HL-60/S4 (cell line): ENCODE measurements at regions not wholly inside any gene's neighbourhood (a gene's known extent, or its start where the extent isn't known, plus 50 kb on each side); places are given as distances from the start of the nearest gene placed in this dataset.

Experiments
- in situ Hi-C: fragments of 300-500 bp; cut with MboI; formaldehyde crosslinking; loops from 2 replicates; pipeline ENCODE4 v1.14.3; 2022; ENCODE audit warnings: low sequenced_read_pairs

DNA sequence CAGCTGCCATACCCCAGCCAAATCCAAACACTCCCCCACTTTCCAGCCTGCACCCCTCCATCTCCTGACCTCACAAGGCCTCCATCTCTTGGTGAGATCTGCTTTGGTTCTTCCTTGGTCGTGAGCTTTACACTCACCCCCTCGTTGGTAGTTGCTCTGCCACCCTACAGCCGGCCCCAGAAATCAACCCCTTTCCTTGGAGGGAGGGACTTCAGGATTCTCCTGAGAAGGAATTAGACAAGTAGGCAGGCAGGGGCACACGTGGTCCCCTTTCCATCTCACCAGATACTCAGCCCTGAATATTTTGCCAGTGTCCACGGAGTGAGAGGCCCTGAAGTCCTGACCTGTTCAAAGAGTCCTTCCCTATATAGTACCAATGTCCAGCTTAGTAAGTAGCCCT is 120.0 kb upstream of the PWP1 start:
- in situ Hi-C loops, result no loop called here

DNA sequence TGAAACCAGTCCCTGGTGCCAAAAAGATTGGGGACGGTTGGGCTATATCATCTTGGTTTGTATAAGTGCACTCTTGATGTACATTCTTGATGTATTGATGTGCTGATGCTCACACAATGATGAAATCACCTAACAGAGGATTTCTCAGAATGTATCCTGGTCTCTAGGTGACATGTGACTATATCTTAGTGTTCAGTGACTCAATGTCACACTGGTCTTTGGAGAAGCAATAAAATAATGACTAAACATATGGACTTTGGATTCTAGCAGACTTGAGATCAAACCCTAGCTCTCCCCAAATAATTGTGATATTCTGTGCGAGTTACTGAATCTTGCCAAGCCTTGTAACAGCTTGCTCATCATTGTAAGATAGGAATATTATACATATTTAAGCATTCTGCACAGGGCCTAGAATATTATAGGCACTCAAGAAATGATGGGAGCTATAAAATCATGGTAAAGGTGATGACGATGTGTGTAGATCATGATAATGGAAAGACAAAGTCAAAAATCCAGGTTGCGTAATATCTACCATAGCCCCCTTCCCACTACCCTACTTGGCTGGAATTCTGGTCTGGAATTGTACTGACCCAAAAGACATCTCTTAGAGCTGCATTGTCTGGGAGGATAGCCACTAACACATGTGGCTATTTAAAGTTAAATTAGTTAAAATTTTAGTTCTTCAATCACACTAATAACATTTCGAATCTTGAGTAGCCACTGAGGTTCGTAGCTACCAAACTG is 117.6 kb upstream of the PWP1 start:
- in situ Hi-C loops, result no loop called here

DNA sequence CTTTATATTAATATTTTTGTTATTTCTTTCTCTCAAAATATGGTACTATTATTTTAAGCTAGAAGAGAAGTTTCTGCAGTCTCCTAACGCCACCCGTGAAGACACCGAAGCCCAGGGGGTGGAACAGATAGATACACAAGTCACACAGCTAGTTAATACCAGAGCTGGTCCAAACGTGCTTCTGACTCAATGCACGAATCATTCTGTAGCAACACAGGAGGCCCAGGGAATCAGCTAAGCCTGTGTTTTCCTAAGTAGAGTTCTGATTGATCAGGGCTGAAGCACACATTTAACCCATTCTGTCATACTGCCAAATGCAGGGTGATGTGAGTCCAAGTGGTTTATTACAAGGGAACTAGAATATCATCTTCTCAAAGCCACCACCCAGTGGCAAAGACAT is 116.9 kb upstream of the PWP1 start:
- in situ Hi-C loops, result no loop called here

DNA sequence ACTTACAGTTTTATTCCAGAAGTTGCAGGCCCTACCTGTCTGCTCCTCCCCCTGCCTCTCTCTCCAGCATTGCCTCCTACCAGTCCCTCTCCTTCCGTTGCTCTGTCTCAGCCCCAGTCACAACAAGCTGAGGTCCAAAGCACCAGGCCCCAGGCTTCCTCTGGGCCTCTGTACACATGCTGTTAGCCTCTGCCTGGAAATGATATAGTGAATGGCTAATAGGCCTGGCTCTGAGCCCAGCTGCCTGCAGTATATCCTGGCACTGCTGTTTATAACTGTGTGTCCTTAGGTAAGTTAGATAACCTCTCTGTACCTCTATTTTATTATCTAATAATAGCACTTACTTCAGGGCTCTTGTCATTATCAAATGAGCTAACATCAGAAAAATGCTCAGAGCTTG is 114.9 kb upstream of the PWP1 start:
- in situ Hi-C loops, result no loop called here

DNA sequence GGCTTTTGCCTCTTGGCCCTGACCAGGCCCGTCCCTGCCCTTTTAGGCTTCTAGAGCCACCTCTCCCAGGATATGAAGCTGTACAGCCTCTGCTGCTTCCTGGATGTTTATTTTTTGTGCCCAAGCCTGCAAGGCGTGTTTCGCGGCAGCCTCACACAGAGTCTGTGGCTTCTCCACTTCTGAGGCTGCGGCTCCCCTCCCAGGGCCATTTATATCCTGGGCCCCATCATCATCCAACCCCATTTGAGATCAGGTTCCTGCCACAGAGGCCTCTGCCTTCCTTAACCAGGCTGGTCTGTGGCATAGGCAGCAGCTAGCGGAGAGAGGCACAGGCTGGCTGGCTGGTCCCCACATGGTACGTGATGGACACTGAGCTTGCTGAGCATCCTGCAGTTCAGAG is 114.1 kb upstream of the PWP1 start:
- in situ Hi-C loops, result no loop called here

DNA sequence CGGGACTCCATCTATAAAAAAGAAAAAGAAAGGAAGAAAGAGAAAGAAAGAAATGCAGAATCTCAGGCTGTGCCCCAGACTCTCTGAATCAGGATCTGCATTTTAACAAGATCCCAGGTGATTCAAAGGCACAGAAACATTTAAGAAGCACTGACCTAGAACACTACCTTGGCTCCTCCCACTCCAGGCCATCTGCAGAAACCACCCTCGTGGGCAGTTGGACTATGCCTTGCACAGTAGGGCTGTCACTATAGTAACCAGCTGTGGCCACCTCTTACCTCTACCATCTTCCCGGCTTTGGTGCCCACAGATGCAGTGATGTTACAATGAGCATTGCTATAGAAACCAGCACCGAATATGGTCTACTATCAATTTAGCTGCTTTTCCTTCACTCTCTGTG is 110.9 kb upstream of the PWP1 start:
- in situ Hi-C loops, result no loop called here

DNA sequence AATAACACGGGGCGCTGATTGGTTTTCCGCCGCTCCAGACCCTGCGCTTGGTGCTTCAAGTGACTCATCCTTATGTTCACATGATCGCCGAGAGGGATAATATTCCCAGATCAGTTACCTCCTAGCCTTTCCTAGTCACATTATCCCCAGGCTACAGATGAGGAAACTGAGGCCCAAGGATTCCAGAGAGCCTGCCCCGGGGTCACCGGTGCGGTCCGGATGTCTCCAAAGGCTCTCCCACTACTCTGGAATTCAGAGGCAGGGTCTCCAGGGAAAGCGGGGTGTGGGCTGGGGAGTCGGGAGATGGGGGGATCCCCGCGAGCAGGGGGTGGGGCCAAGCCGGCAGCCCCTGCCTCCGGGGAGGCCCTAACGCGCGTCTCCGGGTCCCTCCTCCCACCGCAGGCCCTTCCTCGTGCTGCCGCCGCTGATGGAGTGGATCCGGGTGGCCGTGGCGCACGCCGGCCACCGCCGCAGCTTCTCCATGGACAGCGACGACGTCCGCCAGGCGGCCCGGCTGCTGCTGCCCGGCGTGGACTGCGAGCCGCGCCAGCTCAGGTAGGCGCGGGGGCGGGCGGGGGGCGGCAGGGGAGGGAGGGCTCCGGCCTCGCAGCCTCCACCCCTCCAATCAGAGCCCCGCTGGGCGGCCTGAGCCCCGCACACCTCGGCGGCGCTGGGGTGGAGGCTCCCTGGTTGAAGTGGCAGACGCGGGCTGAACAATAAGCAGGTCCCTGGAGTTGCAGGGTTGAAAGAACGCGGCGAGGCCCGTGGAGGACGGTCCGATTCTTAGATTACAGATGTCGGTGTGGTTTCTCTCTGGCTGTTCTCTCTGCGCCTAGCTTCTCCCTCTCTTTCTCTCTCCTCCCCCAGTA is 104.6 kb upstream of the PWP1 start:
- in situ Hi-C loops, result no loop called here

DNA sequence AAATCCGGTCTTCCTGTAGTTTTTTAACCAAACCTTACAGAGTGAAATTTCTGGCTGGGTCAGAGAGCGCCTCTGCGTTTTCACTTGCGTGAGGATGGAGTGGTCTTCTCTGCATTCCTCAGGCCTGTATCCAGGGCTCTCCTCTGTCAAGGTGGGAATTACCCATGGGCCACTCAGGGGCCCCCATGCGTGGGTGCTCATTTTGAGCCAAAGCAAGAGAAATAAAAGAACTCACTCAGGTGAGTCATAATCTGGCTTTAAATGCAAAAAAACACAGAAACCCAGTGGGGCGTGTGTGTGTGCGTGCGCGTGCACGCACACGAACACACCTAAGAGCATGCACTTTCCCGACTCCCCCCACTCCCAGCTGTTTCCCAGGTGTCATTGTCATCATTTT is 104.0 kb upstream of the PWP1 start:
- in situ Hi-C loops, result no loop called here

DNA sequence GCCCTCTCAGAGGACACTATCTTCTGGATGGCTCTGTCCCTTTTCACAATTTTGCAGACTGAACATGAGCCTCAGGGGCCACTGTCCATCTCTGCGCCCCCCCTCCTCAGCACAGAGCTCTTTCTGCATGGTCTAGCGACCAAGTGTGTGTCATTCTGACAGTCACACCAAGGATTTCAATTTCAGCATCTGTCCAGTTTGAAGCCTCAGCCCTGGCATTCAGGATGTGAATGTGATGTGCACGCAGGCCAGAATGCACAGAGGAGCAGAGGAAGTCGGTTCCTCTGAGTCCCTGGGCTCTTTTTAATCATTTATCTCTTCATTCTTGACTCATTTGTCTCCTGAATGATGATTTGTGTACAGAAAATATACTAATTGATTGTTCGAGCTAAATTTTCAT is 102.0 kb upstream of the PWP1 start:
- in situ Hi-C loops, result no loop called here

DNA sequence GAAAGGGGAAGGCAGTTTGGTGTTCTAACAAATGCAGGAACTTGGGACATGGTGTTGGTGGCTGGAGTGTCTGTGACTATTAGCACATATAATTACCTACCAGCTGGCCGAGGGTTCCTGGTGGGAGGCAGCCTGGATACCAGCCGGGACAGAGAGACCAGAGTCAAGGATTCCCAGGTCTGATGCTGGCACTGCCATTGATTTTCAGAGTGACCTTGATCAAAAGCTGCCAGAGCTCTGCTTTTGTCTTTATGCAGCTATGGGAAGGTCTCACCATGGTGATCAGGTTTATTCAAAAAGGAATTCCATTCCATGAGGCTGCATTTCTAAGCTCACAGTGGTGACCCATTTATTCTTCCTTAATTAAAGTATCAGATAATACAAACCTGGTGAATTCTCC is 101.0 kb upstream of the PWP1 start:
- in situ Hi-C loops, result no loop called here

DNA sequence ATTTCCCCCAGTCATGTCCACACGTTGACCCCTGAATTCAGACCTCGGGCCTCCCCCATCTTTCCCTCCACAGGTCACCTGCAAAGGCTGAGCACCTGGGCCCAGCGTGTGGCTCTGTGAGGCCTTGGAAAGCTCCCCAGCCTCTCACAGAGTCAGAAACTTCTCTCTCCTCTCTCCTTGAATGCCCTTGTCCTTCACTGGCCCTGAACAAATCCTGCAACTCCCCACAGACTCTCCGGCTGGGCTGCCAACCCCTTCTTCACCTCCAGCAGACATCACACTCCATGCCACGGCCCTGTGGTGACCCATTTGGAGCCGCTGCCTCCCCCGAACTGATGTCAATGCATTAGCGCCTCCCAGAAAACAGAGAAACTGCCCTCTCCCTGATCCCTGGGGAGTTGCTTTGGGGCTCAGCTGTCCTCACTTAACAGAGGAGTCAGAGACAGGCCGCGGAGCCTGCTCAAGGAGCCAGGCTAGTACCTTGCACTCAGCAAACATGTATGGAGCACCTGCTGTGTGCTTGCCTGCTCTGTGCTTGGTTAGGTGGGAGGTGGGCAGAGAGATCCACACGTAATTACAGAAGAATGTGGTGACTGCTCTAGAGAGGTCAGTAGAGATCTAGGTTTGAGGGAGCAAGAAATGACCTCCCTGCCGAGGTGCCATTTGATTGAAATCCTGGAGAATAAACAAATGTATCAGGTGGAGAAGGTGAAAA is 99.2 kb upstream of the PWP1 start:
- in situ Hi-C loops, result no loop called here

DNA sequence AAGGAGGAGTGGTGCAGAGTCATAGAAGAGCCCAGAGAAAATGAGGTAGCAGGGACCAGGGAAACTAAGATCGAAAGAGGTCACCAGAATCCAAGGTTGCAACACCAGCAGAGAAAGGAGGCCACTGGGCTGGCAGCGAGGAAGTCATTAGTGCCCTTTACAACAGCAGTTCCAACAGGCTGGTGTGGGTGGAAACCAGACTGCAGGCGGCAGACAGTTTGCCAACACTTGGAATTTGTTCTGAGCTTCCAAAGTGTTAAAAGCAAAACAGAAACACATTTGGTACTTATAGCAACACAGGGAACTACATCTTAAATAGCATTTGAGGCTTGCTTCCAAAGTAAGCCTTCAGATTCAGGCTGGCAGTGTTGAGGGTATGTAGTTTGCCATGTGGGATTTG is 95.2 kb upstream of the PWP1 start:
- in situ Hi-C loops, result no loop called here

DNA sequence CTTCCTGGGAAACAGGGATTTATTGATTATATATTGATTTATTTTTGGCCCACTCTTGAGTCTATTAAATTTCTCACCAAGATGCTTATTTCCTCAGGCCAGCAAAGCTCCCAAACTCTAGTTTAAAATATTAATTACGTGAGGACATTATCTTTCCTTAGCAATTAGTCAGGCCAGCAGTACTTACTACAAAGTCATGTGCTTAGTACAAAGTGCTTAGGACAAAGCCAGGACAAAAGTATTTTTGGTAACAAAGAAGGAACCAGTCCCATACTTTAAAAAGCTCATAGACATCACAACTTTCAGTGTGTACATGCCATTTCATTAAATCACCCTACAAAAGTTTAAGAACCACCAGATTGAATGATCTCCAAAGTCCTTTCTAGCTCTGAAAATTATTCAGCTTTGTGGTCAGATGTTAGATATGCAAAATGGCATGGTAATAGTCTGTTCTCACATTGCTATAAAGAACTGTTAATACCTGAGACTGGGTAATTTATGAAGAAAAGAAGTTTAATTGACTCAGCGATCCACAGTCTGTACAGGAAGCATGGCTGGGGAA is 94.7 kb upstream of the PWP1 start:
- in situ Hi-C loops, result no loop called here

DNA sequence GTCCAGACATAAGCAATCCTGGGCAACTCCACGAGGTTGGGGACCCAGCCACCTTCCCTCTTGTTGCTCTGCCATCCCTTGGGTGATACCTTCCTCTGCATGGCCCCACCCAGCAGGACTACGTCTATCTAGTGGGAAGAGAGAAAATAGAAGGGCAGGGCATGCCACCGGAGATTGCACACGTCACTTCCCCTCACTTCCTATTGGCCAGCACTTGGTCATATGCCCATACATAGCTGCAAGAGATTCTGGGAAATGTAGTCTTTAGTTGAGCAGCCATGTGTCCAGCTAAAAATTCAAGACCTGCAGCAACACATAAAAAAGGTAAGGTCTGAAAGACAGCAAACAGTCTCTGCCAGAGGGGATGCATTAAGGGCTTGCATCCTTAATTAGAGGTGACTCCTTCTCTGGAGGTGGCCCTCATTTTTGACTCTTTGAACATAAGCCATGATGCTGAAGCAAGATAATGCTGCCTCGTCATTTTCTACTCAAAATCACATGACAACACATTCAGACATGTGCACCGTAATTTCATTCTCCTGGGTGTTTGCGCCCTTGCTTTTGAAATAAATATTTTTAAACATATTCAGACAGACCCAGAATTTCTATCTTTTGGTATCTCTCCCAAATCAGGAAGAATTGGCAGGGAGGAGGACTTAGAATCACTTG is 91.8 kb upstream of the PWP1 start:
- in situ Hi-C loops, result no loop called here

DNA sequence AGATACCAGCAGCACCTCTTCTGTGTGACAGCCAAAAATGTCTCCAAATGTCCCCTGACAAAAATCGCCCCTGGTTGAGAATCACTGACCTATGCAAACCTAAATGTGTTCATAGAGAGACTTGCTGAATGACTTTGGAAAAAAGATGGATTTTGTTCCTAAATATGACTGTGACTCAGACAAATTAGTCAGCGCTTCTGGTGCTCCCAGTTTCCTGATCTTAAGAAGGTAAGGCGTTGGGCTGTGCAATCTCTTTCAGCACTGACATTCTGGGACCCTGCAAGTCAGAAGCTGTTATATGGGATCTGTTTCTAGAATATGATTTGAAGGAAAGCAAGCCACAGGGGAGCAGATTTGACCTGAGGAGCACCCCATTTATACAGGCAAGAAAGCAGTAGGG is 90.6 kb upstream of the PWP1 start:
- in situ Hi-C loops, result no loop called here

DNA sequence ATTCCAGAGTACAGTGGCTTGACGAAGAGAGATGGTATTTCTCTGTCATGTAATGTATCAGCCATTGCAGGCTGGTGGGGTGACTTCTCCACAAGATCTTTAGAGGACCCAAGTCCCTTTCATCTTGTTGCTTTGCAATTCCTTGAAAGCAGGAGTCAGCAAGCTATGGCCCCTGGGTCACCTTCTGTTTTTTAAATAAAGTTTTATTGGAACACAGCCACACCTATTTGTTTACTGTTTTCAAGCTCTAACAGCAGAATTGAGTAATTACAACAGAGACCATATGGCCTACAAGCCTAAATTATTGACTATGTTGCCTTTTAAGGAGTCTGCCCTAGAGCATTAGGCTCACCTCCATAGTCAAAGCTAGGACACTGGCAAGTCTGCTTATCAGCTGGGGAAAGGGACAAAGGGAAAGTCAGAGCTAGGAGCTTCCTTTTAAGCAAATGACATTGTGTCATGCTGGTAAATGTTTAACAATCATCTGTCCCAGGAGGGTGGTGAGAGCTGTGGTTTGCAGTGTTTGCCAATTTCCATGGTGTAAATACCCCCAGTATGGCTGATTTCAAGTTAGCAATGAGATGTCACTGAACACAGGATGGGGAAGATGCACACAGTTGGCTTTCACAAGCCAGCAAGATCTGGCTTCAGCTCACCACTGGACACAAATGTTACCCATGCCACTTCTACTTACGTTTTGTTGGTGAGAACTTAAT is 87.7 kb upstream of the PWP1 start:
- in situ Hi-C loops, result no loop called here

DNA sequence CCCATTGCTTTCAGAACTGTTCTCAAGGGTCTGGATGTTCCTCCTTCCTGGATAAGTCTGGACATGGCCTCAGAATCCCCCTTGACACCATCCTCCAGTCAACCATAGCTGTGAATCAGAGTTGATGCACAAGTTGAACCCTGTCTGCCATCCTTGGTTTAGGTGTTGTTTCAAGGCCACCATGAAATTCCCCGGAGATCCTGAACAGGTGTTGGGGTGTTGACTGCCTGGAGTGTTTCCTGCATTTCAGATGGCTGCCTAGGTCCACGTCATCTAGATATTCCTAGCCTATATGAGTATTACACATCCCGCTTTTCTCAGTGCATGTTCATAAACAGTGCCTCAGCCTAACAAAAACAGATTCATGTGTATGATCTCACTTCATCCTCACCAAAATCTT is 86.7 kb upstream of the PWP1 start:
- in situ Hi-C loops, result no loop called here

DNA sequence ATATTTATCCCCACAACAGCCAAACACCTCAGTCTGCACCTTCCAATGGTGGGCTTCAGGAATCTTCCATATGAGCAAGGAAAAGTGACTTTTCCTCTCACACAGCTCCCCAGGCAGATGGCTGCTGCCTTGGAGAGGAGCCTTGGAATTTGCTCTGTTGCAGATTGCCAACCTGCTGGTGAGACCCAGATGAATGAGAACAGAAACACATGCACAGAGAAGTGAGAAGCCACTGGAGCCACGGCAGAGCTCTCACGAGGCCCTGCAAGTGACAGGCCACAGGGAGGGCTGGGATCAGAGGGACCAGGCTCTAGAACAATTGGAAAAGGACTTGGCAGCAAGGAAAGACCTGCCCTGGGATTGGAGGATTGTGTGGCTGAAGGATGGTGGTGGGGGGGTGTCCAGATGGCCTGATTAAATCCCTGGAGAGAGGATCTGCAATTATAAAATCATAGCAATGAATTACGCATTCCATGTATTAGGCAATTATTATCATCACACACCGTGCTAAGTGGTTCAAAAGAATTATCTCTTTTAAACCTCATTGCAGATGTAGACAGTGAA is 84.9 kb upstream of the PWP1 start:
- in situ Hi-C loops, result loop anchor here (10.0 kb wide), 1 partner anchor 466 kb away; no protein-coding TSS in a partner anchor

DNA sequence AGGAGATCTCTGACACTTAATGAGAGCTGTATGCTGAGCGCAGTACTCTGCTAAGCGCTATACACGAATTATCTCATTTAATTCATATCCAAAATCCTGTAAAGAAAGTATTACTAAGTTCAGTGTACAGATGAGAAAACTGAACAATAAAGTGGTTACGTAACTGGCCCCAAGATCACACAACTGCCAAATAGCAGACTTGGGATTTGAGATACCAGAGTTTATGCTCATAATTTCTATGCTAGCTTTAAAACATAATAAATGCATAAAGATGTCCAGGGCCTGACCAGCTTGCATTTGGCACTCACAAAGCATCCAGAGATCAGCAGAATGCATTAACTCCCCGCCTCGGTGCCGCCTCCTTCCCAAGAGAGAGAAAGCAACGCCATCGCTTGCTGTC is 83.2 kb upstream of the PWP1 start:
- in situ Hi-C loops, result loop anchor here (10.0 kb wide), 1 partner anchor 468 kb away; no protein-coding TSS in a partner anchor

DNA sequence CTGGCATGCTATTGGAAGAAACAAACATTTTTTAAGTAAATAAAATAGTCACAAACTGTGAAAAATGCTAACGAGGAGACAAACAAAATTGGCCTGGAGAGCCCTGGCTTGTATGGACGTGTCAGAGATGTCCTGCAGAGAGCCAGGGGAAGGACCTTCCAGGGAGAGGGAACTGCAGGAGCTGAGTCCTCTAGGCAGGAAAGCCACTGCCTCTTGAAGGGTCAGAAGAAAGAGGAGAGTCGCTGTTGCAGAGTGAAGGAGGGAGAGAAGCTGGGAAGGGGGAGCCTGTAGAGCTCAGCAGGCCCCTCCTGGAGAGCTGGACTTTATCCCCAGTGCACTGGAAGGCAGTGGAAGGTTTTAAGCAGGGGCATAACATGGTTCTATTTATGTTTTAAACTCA is 80.3 kb upstream of the PWP1 start:
- in situ Hi-C loops, result loop anchor here (10.0 kb wide), 1 partner anchor 470 kb away; no protein-coding TSS in a partner anchor
